Stomach smooth muscle (tissue), 2 donors: ENCODE measurements at regions not wholly inside any gene's neighbourhood (a gene's known extent, or its start where the extent isn't known, plus 50 kb on each side); places are given as distances from the start of the nearest gene placed in this dataset.

Experiments used
- H3K27ac ChIP-seq: one replicate; pipeline ENCODE4 v1.7.0; 2013; ENCODE audit warnings: mild to moderate bottlenecking, low read length, inconsistent platforms
- H3K27me3 ChIP-seq, 2 donors: one replicate each; pipeline ENCODE4 v1.7.0; 2013; ENCODE audit warnings: low read length in 2 of 2; ENCODE audit not compliant: insufficient read depth in 2 of 2, control insufficient read depth in 1 of 2
- H3K36me3 ChIP-seq, 2 donors: one replicate each; pipeline ENCODE4 v1.7.0; 2013; ENCODE audit warnings: low read length in 2 of 2; ENCODE audit not compliant: control insufficient read depth in 2 of 2, insufficient read depth in 2 of 2
- H3K4me1 ChIP-seq: one replicate; pipeline ENCODE4 v1.7.0; 2013; ENCODE audit warnings: low read length; ENCODE audit not compliant: control insufficient read depth, insufficient read depth
- H3K4me3 ChIP-seq, 2 donors: one replicate each; pipeline ENCODE4 v1.7.0; 2013; ENCODE audit warnings: low read length in 2 of 2
- H3K9ac ChIP-seq, 2 donors: one replicate each; pipeline ENCODE4 v1.7.0; 2013; ENCODE audit warnings: low read length in 2 of 2, mild to moderate bottlenecking in 1 of 2
- H3K9me3 ChIP-seq, 2 donors: one replicate each; pipeline ENCODE4 v1.7.0; 2013; ENCODE audit warnings: low read length in 2 of 2; ENCODE audit not compliant: control insufficient read depth in 2 of 2
- donor health status: healthy.
- donor health status: Pancreatic carcinoma.

DNA sequence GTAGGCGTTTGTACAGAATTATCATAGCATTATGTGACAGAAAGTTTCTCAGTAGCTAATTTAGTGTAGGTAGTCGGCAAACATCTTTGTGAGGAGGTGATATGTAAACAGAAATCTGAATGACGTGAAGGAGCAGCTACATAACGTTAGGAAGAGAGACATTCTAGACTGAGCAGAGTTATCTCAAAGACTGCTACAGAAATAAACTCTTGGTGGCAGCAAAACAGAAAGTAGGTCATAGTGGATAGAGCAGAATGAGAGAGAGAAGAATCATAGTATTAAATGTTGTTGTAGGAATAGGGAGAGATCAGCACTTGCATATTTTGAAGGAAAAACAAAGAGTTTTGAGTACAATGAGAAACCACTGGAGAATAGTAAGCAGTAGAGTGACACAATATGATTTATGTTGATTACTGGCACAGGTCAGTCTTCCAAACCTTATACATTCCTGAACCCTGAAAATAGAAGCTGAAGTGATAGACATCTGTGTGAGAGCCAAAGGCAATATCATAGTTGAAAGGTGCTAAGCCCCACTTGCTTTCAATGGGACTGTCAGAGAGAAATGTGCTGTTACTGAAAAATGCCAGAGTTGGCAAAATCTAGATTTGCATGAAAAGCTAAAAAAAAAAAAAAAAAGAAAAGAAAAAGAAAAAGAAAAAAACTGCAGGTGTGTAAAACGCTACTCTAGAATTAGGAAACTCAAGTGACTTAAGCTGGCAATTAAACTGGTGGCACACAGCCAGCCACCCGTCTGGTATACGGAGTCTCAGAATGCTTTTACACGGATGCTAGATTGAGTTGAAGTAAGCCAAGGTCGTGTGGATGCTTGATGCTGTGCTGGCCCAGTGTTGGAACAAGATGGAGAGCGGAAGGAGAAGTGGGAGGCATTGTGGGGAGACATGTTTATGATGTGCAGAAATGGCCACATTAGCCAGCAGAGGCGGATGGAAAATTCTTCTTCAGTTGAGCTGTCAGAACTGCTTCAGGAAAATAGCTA is 750.2 kb upstream of the HS3ST1 start:
- H3K4me3 ChIP-seq = no peak overlapping the region
- H3K27me3 ChIP-seq = no peaks in the 10 kb centered on the region
- H3K9me3 ChIP-seq = no peaks in the 10 kb centered on the region
- no peaks in the 10 kb centered on the region for H3K36me3 ChIP-seq
- no peak overlapping the region for H3K9ac ChIP-seq
- H3K4me1 ChIP-seq = no peaks in the 10 kb centered on the region
- H3K27ac ChIP-seq = no peak overlapping the region

GRCh38 chr4:12177416-12177815 is 748.7 kb upstream of the HS3ST1 start:
- no peaks in the 10 kb centered on the region for H3K9me3 ChIP-seq
- H3K9ac ChIP-seq = no peak overlapping the region
- H3K27ac ChIP-seq = no peak overlapping the region
- no peaks in the 10 kb centered on the region for H3K4me1 ChIP-seq
- no peak overlapping the region for H3K4me3 ChIP-seq
- H3K27me3 ChIP-seq = no peaks in the 10 kb centered on the region
- H3K36me3 ChIP-seq = no peaks in the 10 kb centered on the region

DNA sequence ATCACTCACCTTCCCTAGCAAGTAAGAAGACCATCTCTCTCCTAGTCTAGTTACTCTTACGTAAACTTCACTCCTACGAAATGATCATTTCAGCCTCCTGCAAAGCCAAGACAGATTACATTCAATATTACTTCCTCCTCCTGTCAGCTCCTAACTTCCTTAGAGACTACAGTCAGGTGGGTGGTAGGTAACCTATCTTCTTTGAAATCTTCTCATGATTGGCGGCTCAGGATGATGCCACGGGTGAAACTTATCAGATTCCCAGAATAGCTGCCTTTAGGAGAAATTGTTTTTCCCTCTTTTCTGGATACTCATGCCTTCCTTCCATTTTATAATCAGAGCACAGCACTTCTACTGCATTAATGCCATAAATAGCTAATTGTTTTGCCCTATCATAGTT is 744.8 kb upstream of the HS3ST1 start:
- no peaks in the 10 kb centered on the region for H3K4me1 ChIP-seq
- no peak overlapping the region for H3K9ac ChIP-seq
- H3K27ac ChIP-seq = no peak overlapping the region
- no peaks in the 10 kb centered on the region for H3K9me3 ChIP-seq
- H3K4me3 ChIP-seq = no peak overlapping the region
- H3K27me3 ChIP-seq = no peaks in the 10 kb centered on the region
- no peaks in the 10 kb centered on the region for H3K36me3 ChIP-seq

DNA sequence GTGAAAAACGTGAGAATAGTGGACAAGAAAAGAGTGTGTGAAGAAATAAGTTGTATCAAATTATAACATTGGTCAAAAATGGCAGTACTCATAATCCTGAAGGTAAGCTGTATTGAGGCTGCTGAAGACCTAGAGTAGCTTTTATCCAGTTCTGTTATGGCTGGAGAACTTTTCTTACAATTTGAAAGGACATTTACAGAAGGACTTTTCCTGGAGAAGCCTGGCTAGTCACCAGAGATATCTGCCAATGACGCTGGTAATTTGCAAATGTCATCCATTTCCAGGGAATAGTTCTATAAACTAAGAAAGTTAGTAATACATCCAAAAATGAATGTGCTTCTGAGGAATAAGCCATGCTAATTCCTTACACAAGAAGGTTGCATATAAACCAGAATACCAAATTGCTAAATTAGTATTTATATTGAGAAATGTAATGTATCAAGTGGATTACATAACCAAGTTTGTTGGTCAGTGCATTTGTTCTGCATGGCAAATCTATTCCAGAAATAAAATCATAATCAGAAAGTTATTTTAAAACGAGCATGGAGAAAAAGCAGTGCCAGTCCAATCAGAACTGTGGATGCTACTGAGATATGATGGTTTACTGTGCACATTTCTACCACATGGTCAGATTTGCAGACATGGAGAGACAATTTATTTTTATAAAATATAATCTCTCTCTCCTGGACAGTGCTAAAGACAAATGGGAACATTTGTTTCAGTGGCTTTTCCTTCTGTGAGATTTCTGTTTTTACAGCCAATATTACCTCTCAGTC is 743.7 kb upstream of the HS3ST1 start:
- Histone ChIP-seq H3K27me3 (no peaks in the 10 kb centered on the region), H3K27ac (no peak overlapping the region), H3K4me3 (no peak overlapping the region), H3K4me1 (no peaks in the 10 kb centered on the region), H3K9me3 (no peaks in the 10 kb centered on the region), H3K9ac (no peak overlapping the region), H3K36me3 (no peaks in the 10 kb centered on the region)

DNA sequence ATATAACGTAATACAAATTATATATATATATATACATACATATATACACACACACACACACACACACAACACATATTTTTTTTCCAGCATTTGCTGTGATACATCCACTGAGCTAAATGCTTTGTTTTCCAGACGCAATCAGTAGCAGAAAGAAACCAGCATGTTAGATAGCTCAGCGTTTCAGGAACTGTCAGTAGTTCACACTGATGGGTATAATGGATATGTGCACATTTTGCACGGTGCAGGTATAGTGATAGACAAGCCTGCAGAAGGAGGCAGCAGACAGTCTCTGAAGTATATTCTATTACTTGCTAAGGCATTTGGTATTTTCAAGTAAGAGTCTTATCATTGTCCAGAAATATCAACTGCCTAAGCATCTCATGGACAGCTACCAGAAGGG is 741.6 kb upstream of the HS3ST1 start:
- H3K9ac ChIP-seq = no peak overlapping the region
- H3K36me3 ChIP-seq = no peaks in the 10 kb centered on the region
- H3K27ac ChIP-seq = no peak overlapping the region
- H3K4me3 ChIP-seq = no peak overlapping the region
- no peaks in the 10 kb centered on the region for H3K4me1 ChIP-seq
- no peaks in the 10 kb centered on the region for H3K9me3 ChIP-seq
- no peaks in the 10 kb centered on the region for H3K27me3 ChIP-seq

GRCh38 chr4:12165616-12166015 is 736.9 kb upstream of the HS3ST1 start:
- H3K9ac ChIP-seq = no peak overlapping the region
- no peak overlapping the region for H3K27ac ChIP-seq
- H3K4me3 ChIP-seq = no peak overlapping the region
- no peaks in the 10 kb centered on the region for H3K36me3 ChIP-seq
- no peaks in the 10 kb centered on the region for H3K9me3 ChIP-seq
- no peaks in the 10 kb centered on the region for H3K4me1 ChIP-seq
- no peaks in the 10 kb centered on the region for H3K27me3 ChIP-seq

DNA sequence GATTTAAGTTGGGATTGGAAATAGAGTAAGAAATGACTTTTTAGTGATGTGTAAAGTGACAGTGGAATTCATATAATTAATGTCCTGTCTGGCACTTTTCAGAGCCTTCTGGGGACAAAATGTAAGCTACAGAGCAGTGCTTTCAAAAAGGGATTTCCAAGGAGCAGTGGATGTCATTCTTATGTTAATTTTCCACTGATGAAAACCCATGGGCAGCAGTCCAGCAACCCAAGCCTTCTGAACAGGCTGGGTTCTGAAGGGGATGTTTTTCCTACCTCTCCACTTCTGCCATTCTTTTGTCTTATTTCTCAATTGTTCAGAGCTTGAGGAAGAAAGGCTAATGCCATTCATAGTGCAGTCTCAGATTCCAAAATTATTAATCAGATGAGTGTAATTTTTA is 717.6 kb upstream of the HS3ST1 start:
- H3K4me3 ChIP-seq = no peak overlapping the region
- H3K27ac ChIP-seq = no peak overlapping the region
- H3K4me1 ChIP-seq = no peaks in the 10 kb centered on the region
- H3K9ac ChIP-seq = no peak overlapping the region
- H3K27me3 ChIP-seq = no peaks in the 10 kb centered on the region
- no peaks in the 10 kb centered on the region for H3K36me3 ChIP-seq
- peaks cover 0 to 3% of the 10 kb centered on the region in 2 donors for H3K9me3 ChIP-seq

DNA sequence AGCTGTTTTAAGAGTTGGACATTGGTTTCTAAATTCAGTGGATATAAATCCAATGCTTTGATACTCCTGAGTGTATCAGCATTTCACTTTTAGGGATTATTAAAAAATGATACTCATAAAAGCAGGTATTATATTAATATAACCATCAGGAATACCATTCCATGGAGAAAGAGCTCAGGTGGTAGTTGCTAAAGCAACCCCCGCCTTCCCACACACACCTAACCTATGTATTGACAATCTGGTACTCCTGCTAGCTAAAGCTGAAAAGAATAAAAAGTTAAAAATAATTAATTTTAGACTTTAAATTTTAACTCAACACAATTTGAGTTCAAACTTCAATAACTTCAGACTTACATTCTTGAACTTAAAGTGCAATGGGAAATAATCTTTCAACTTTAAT is 717.1 kb upstream of the HS3ST1 start:
- Histone ChIP-seq H3K27me3 (no peaks in the 10 kb centered on the region), H3K27ac (no peak overlapping the region), H3K4me1 (no peaks in the 10 kb centered on the region), H3K4me3 (no peak overlapping the region), H3K9ac (no peak overlapping the region), H3K9me3 (peaks cover 0 to 3% of the 10 kb centered on the region in 2 donors), H3K36me3 (no peaks in the 10 kb centered on the region)

- Histone ChIP-seq H3K36me3 (no peaks in the 10 kb centered on the region), H3K9me3 (peaks cover 0 to 3% of the 10 kb centered on the region in 2 donors), H3K9ac (no peak overlapping the region), H3K27ac (no peak overlapping the region), H3K27me3 (no peaks in the 10 kb centered on the region), H3K4me3 (no peak overlapping the region), H3K4me1 (no peaks in the 10 kb centered on the region)
Observed at GRCh38 chr4:12145106-12145505, 716.4 kb upstream of the HS3ST1 start.

DNA sequence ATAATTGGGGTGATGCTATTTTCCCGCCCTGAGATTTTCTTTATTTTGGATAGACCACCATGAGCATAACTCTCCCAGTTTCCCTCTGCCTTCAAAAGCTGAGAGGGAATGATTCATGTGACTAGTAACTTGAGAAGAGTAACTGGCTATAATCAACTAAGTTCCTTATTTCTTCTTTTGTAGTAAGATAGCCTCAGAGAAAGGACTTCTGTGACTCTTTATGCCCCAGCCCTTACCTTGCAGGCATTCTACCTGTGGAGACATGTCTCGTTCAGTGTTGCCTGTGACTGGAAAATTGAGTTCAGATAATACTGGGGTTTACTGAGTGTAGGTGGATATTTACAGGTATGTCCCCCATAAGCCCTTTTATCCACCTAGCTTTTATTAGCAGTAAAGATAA is 715.4 kb upstream of the HS3ST1 start:
- Histone ChIP-seq H3K27ac (no peak overlapping the region), H3K4me1 (no peaks in the 10 kb centered on the region), H3K9me3 (peaks cover 0 to 3% of the 10 kb centered on the region in 2 donors), H3K27me3 (no peaks in the 10 kb centered on the region), H3K4me3 (no peak overlapping the region), H3K9ac (no peak overlapping the region), H3K36me3 (no peaks in the 10 kb centered on the region)

- Histone ChIP-seq H3K4me1 (no peaks in the 10 kb centered on the region), H3K27ac (no peak overlapping the region), H3K4me3 (no peak overlapping the region), H3K27me3 (no peaks in the 10 kb centered on the region), H3K36me3 (no peaks in the 10 kb centered on the region), H3K9me3 (no peaks in the 10 kb centered on the region), H3K9ac (no peak overlapping the region)
Observed at GRCh38 chr4:12140864-12141263, 712.2 kb upstream of the HS3ST1 start.
